HCT116 (cell line): ENCODE measurements at regions not wholly inside any gene's neighbourhood (a gene's known extent, or its start where the extent isn't known, plus 50 kb on each side); places are given as distances from the start of the nearest gene placed in this dataset.

ENCODE experiments used
- ATAC-seq: fragments of 200-7000 bp; cut with Tn5 transposase; 2 replicates; pipeline ENCODE4 v1.9.1; 2020; ENCODE audit warnings: mild to moderate bottlenecking, moderate library complexity
- BruUV-seq: library from RNA; stranded (reverse); fragments of 400-500 nt; replicated peaks from 2 replicates; lab custom pipeline; 2021; lab: Mats Ljungman, UMichigan
- CTCF ChIA-PET: fragments of 300-600 bp; sonication (Branson Sonifier 250); formaldehyde crosslinking; loops from one replicate; lab custom pipeline; 2021; ENCODE audit warnings: antibody characterized with exemption; lab: Charles Lee
- POLR2A ChIA-PET: fragments of 300-600, 350-600 bp; sonication (Branson Sonifier 250); formaldehyde crosslinking; loops from one replicate; lab custom pipeline; 2021; ENCODE audit warnings: antibody characterized with exemption; lab: Charles Lee
- RAD21 ChIA-PET, 2 experiments: fragments of 300-600 bp; sonication (Branson Sonifier 250); formaldehyde crosslinking; loops; one replicate each; lab custom pipeline; 2023; ENCODE audit warnings: low total read pairs in 2 of 2; ENCODE audit not compliant: uncharacterized antibody in 2 of 2, unreplicated experiment in 2 of 2, low non-redundant PET in 1 of 2; lab: Charles Lee
- DNase-seq: peaks from one replicate; pipeline ENCODE4 v3.0.0-alpha.2; 2010; ENCODE audit warnings: low read depth, low spot score
- H2AFZ ChIP-seq: fragments of 200-600 bp; shearing (Covaris generic), sonication (generic); 2 replicates; pipeline ENCODE4 v1.6.1; 2017; ENCODE audit warnings: low read depth, mixed run types, mixed read lengths, antibody characterized with exemption, low read length; ENCODE audit not compliant: poor library complexity, severe bottlenecking
- H3K27ac ChIP-seq: 2 replicates; pipeline ENCODE4 v1.5.1; 2012; ENCODE audit warnings: low read depth, low read length
- H3K27me3 ChIP-seq: fragments of 200-600 bp; sonication (generic); 2 replicates; pipeline ENCODE4 v1.6.1; 2016; ENCODE audit warnings: mixed run types, low read length, mixed read lengths; ENCODE audit not compliant: insufficient read depth
- H3K36me3 ChIP-seq, 2 experiments: fragments of 200-500 bp in 1 of 2; fragments of 200-600 bp in 1 of 2; sonication (Bioruptor generic) in 1 of 2; sonication (generic) in 1 of 2; 2 replicates each; pipeline versions ENCODE4 v1.5.1 to v1.6.1; 2014 to 2016; ENCODE audit warnings: low read length in 2 of 2, inconsistent platforms in 1 of 2, mixed read lengths in 1 of 2, mixed run types in 1 of 2; ENCODE audit not compliant: insufficient read depth in 2 of 2, control insufficient read depth in 1 of 2
- H3K4me1 ChIP-seq, 2 experiments: fragments of 200-600 bp in 1 of 2; sonication (generic) in 1 of 2; 2 replicates each; pipeline versions ENCODE4 v1.5.1 to v1.6.1; 2012 to 2017; ENCODE audit warnings: low read length in 2 of 2, inconsistent platforms in 1 of 2, mild to moderate bottlenecking in 1 of 2, mixed read lengths in 1 of 2, mixed run types in 1 of 2, moderate library complexity in 1 of 2; ENCODE audit not compliant: insufficient read depth in 2 of 2, control insufficient read depth in 1 of 2
- H3K4me2 ChIP-seq: fragments of 200-600 bp; sonication (generic); 2 replicates; pipeline ENCODE4 v1.6.1; 2017; ENCODE audit warnings: mixed run types, low read length, mixed read lengths
- H3K4me3 ChIP-seq, 2 experiments: fragments of 200-600 bp in 1 of 2; sonication (generic) in 1 of 2; replicated peaks in 1 of 2; 2 replicates each; pipeline ENCODE4 v1.5.1; 2011 to 2016; ENCODE audit warnings: low read length in 2 of 2, control low read depth in 1 of 2, low read depth in 1 of 2, mild to moderate bottlenecking in 1 of 2, mixed read lengths in 1 of 2, mixed run types in 1 of 2
- H3K79me2 ChIP-seq: fragments of 200-600 bp; sonication (generic); 2 replicates; pipeline ENCODE4 v1.6.1; 2017; ENCODE audit warnings: mild to moderate bottlenecking, mixed run types, low read length, moderate library complexity, mixed read lengths; ENCODE audit not compliant: insufficient read depth
- H3K9ac ChIP-seq: fragments of 200-600 bp; sonication (generic); 2 replicates; pipeline ENCODE4 v1.6.1; 2016; ENCODE audit warnings: low read length, mixed read lengths
- H3K9me2 ChIP-seq: fragments of 200-600 bp; sonication (generic), shearing (Covaris generic); 2 replicates; pipeline ENCODE4 v1.6.1; 2017; ENCODE audit warnings: mixed run types, mild to moderate bottlenecking, moderate library complexity; ENCODE audit not compliant: insufficient read depth
- H3K9me3 ChIP-seq, 2 experiments: fragments of 200-500 bp in 1 of 2; fragments of 200-600 bp in 1 of 2; sonication (Bioruptor generic) in 1 of 2; sonication (generic) in 1 of 2; 2 replicates each; pipeline ENCODE4 v1.6.1; 2014 to 2017; ENCODE audit warnings: low read length in 2 of 2, mixed read lengths in 2 of 2, inconsistent platforms in 1 of 2, low read depth in 1 of 2, mild to moderate bottlenecking in 1 of 2, mixed run types in 1 of 2, moderate library complexity in 1 of 2; ENCODE audit not compliant: control insufficient read depth in 1 of 2, insufficient read depth in 1 of 2
- H4K20me1 ChIP-seq: fragments of 200-600 bp; sonication (generic), shearing (Covaris generic); 2 replicates; pipeline ENCODE4 v1.6.1; 2017; ENCODE audit warnings: mixed run types, mild to moderate bottlenecking, moderate library complexity; ENCODE audit not compliant: insufficient read depth
- ATF3 ChIP-seq: IDR thresholded peaks from 2 replicates; pipeline ENCODE4 v1.6.1; 2012
- CBX3 ChIP-seq: IDR thresholded peaks from 2 replicates; pipeline ENCODE4 v1.6.1; 2012; ENCODE audit warnings: low read depth
- EGR1 ChIP-seq: IDR thresholded peaks from 2 replicates; pipeline ENCODE4 v1.6.1; 2012; ENCODE audit warnings: low read depth
- EZH2 ChIP-seq: fragments of 200-600 bp; sonication (generic); IDR thresholded peaks from 2 replicates; pipeline ENCODE4 v1.6.1; 2017; ENCODE audit warnings: antibody characterized with exemption, mixed run types
- JUND ChIP-seq: IDR thresholded peaks from 2 replicates; pipeline ENCODE4 v1.6.1; 2012
- MAX ChIP-seq: IDR thresholded peaks from 2 replicates; pipeline ENCODE4 v1.6.1; 2012
- POLR2A ChIP-seq: IDR thresholded peaks from 2 replicates; pipeline ENCODE4 v1.7.0; 2011; ENCODE audit warnings: borderline replicate concordance; ENCODE audit not compliant: insufficient read depth, insufficient read length; ENCODE audit errors: extremely low read depth
- POLR2AphosphoS5 ChIP-seq: IDR thresholded peaks from 2 replicates; pipeline ENCODE4 v1.6.1; 2011; ENCODE audit warnings: mild to moderate bottlenecking, low read depth, low read length, moderate library complexity
- REST ChIP-seq: IDR thresholded peaks from 2 replicates; pipeline ENCODE4 v1.6.1; 2012; ENCODE audit warnings: low read depth
- TCF7L2 ChIP-seq: IDR thresholded peaks from 2 replicates; pipeline ENCODE4 v1.7.0; 2011; ENCODE audit warnings: borderline replicate concordance, inconsistent platforms; ENCODE audit not compliant: insufficient read depth, insufficient read length; ENCODE audit errors: extremely low read depth
- YY1 ChIP-seq: IDR thresholded peaks from 2 replicates; pipeline ENCODE4 v1.6.1; 2011; ENCODE audit warnings: low read length, low read depth, moderate library complexity, mild to moderate bottlenecking; ENCODE audit not compliant: insufficient replicate concordance; ENCODE audit errors: extremely low read depth
- ZBTB33 ChIP-seq: IDR thresholded peaks from 2 replicates; pipeline ENCODE4 v1.6.1; 2011; ENCODE audit warnings: mild to moderate bottlenecking, low read length, moderate library complexity; ENCODE audit not compliant: insufficient replicate concordance; ENCODE audit errors: extremely low read depth
- ZNF274 ChIP-seq: fragments of 200-500 bp; sonication (Bioruptor generic); IDR thresholded peaks from 2 replicates; pipeline ENCODE4 v1.6.1; 2014; ENCODE audit warnings: mild to moderate bottlenecking, low read depth, low read length, inconsistent platforms
- intact Hi-C: fragments of 100-400 bp; cut with micrococcal nuclease; formaldehyde crosslinking; loops from 2 replicates; pipeline ENCODE4 v1.10.0; 2022

- ChIA-PET RAD21 (no interaction called here), POLR2A (no interaction called here)
These were observed 152.0 kb upstream of the SFRP2 start for GRCh38 chr4:153940916-153941315.

GRCh38 chr4:153939570-153939969, 150.7 kb upstream of the SFRP2 start:
- RAD21 ChIA-PET, result no interaction called here
- ATAC-seq, result no peak
- H3K36me3 ChIP-seq, result no peaks in the 10 kb centered on the region
- H3K79me2 ChIP-seq, result no peaks in the 10 kb centered on the region
- no peak overlapping the region for H3K4me3 ChIP-seq
- BruUV-seq, result no TSS peak
- POLR2A ChIA-PET, result no interaction called here
- intact Hi-C loops, result no loop called here
- CTCF ChIA-PET, result no interaction called here
- H3K4me1 ChIP-seq, result no peaks in the 10 kb centered on the region
- no peak overlapping the region for H3K4me2 ChIP-seq
- DNase-seq, result no peak
- H3K9ac ChIP-seq, result no peak overlapping the region
- no peaks in the 10 kb centered on the region for H3K9me3 ChIP-seq
- no peaks in the 10 kb centered on the region for H3K9me2 ChIP-seq
- no peaks in the 10 kb centered on the region for H3K27me3 ChIP-seq
- H4K20me1 ChIP-seq, result no peaks in the 10 kb centered on the region
- no peak overlapping the region for H2AFZ ChIP-seq
- H3K27ac ChIP-seq, result no peak overlapping the region
- TF ChIP-seq MAX, result no peak
- TF ChIP-seq ZNF274, result no peak
- no peak for TF ChIP-seq TCF7L2
- no peak for TF ChIP-seq EZH2
- no peak for TF ChIP-seq POLR2A
- no peak for TF ChIP-seq JUND
- no peak for TF ChIP-seq ATF3
- TF ChIP-seq POLR2AphosphoS5, result no peak
- no peak for TF ChIP-seq REST
- TF ChIP-seq CBX3, result no peak
- TF ChIP-seq EGR1, result no peak

More at GRCh38 chr4:153940916-153941315, 152.0 kb upstream of the SFRP2 start:
- Histone ChIP-seq H3K4me2 (no peak overlapping the region), H3K27me3 (no peaks in the 10 kb centered on the region), H3K9me3 (no peaks in the 10 kb centered on the region), H3K36me3 (no peaks in the 10 kb centered on the region), H4K20me1 (no peaks in the 10 kb centered on the region), H3K9me2 (no peaks in the 10 kb centered on the region), H3K4me1 (no peaks in the 10 kb centered on the region), H2AFZ (no peak overlapping the region), H3K27ac (no peak overlapping the region), H3K4me3 (no peak overlapping the region), H3K9ac (no peak overlapping the region), H3K79me2 (no peaks in the 10 kb centered on the region)
- no peak for TF ChIP-seq POLR2A
- TF ChIP-seq ZBTB33, result no peak
- TF ChIP-seq JUND, result no peak
- TF ChIP-seq YY1, result no peak
- ATAC-seq, result peak; percentile 34; the same call in 1 of the 2 replicates
- CTCF ChIA-PET, result no interaction called here
- no TSS peak for BruUV-seq
- no peak for DNase-seq
- intact Hi-C loops, result no loop called here
